Mucosa of descending colon (tissue), 3 donors: ENCODE measurements at regions not wholly inside any gene's neighbourhood (a gene's known extent, or its start where the extent isn't known, plus 50 kb on each side); places are given as distances from the start of the nearest gene placed in this dataset.
A peak's percentile ranks its signal among the peaks of the same experiment; 100 is the strongest.

Experiments used
- ATAC-seq: fragments of 200-7000 bp; cut with Tn5 transposase; one replicate; pipeline ENCODE4 v1.9.1; 2020; ENCODE audit warnings: mild to moderate bottlenecking, moderate library complexity
- DNase-seq, 3 donors: peaks; one replicate each; pipeline ENCODE4 v3.0.0-alpha.2; 2020
- H3K36me3 ChIP-seq: fragments of 200-600 bp; one replicate; pipeline ENCODE4 v1.8.0; 2021; ENCODE audit warnings: low read depth, mild to moderate bottlenecking
- H3K4me1 ChIP-seq: fragments of 200-600 bp; one replicate; pipeline ENCODE4 v1.8.0; 2021; ENCODE audit warnings: low read depth, mild to moderate bottlenecking
- H3K4me3 ChIP-seq: fragments of 200-600 bp; one replicate; pipeline ENCODE4 v1.8.0; 2021; ENCODE audit warnings: mild to moderate bottlenecking
- H3K9me3 ChIP-seq: fragments of 200-600 bp; one replicate; pipeline ENCODE4 v1.8.0; 2021; ENCODE audit warnings: mild to moderate bottlenecking
- CTCF ChIP-seq: fragments of 200-600 bp; IDR thresholded peaks from one replicate; pipeline ENCODE4 v1.8.0; 2022; ENCODE audit warnings: antibody characterized with exemption, mild to moderate bottlenecking
- intact Hi-C, 2 donors: fragments of 100-400 bp; cut with DNase I in 1 of 2; cut with micrococcal nuclease in 1 of 2; formaldehyde crosslinking; loops; one replicate each; pipeline versions ENCODE4 v1.11.0 to v1.11.1; 2022; cut with DNase I, micrococcal nuclease
- donor health status: DM: no; HTN: no; CAD: no; lungs with moderate emphysema.
- donor health status: DM: no; HTN: no; CAD: no.
- donor health status: DM: no; HTN: yes; CAD: no.

DNA sequence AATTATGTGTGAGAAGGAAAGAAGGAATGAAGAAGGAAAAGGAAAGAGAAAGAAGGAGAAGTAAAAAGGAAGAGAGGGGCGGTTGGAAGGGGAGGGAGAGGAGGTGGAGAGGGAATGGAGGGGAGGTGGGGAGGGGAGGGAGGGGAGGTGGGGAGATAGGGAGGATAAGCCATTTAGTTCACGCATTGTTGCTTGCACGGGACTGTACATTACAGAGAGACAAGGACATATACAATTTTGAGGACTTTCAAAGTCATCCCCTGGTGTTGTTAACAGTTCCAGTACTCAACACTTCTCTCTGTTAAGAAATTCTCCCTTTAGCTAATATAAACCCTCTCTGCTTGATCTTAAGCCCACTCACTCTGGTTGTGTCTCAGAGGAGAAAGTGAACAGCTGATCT is 312.5 kb downstream of the GRIN2B start:
- TF ChIP-seq CTCF = no peak
- Histone ChIP-seq H3K4me3 (no peak overlapping the region), H3K4me1 (no peaks in the 10 kb centered on the region), H3K36me3 (no peaks in the 10 kb centered on the region), H3K9me3 (no peaks in the 10 kb centered on the region)
- ATAC-seq (no peak), DNase-seq (no peak)
- intact Hi-C loops = no loop called here

GRCh38 chr12:13666806-13667205 is 314.6 kb downstream of the GRIN2B start:
- intact Hi-C loops = no loop called here
- ATAC-seq (no peak), DNase-seq (no peak)
- Histone ChIP-seq H3K9me3 (no peaks in the 10 kb centered on the region), H3K36me3 (no peaks in the 10 kb centered on the region), H3K4me1 (no peaks in the 10 kb centered on the region), H3K4me3 (no peak overlapping the region)
- TF ChIP-seq CTCF = no peak

- Histone ChIP-seq H3K36me3 (no peaks in the 10 kb centered on the region), H3K4me3 (no peak overlapping the region), H3K4me1 (no peaks in the 10 kb centered on the region), H3K9me3 (no peaks in the 10 kb centered on the region)
- TF ChIP-seq CTCF = peak; percentile 79
- intact Hi-C loops = no loop called here
- ATAC-seq (peak; percentile 91), DNase-seq (peak in 2 of 3 donors; percentile 37 to 76)
These were observed 320.2 kb downstream of the GRIN2B start for GRCh38 chr12:13661005-13661887.

GRCh38 chr12:13654456-13654855 is 326.9 kb downstream of the GRIN2B start:
- Histone ChIP-seq H3K4me3 (no peak overlapping the region), H3K9me3 (no peaks in the 10 kb centered on the region), H3K4me1 (no peaks in the 10 kb centered on the region), H3K36me3 (no peaks in the 10 kb centered on the region)
- ATAC-seq (no peak), DNase-seq (no peak)
- intact Hi-C loops = no loop called here
- TF ChIP-seq CTCF = no peak

DNA sequence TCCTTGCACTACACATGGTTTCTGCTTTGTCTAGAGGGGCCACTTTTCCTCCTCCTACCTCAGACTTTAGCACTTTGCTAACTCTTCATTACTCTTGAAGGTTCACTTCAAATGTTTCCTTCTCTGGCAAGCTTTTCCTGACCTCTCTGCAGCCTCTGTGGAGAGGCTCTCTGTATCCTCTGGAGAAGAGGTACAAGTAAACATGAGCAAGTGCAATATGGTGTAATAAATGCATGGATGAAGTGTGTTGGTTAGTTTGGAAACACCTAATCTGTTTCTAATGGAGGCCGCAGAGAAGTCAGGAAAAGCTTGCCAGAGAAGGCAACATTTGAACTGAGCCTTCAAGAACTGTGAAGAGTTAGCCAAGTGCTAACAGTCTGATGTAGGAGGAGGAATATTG is 329.3 kb downstream of the GRIN2B start:
- Histone ChIP-seq H3K36me3 (no peaks in the 10 kb centered on the region), H3K4me3 (no peak overlapping the region), H3K9me3 (no peaks in the 10 kb centered on the region), H3K4me1 (no peaks in the 10 kb centered on the region)
- TF ChIP-seq CTCF = no peak
- ATAC-seq (no peak), DNase-seq (no peak)
- intact Hi-C loops = no loop called here
